HG03439 (cell line): ENCODE measurements at regions not wholly inside any gene's neighbourhood (a gene's known extent, or its start where the extent isn't known, plus 50 kb on each side); places are given as distances from the start of the nearest gene placed in this dataset.

Experiments used
- ATAC-seq: cut with Tn5 transposase; IDR thresholded peaks from one replicate; pipeline ENCODE4 v1.9.1; 2021; ENCODE audit warnings: mild to moderate bottlenecking, moderate library complexity; ENCODE audit not compliant: unreplicated experiment

DNA sequence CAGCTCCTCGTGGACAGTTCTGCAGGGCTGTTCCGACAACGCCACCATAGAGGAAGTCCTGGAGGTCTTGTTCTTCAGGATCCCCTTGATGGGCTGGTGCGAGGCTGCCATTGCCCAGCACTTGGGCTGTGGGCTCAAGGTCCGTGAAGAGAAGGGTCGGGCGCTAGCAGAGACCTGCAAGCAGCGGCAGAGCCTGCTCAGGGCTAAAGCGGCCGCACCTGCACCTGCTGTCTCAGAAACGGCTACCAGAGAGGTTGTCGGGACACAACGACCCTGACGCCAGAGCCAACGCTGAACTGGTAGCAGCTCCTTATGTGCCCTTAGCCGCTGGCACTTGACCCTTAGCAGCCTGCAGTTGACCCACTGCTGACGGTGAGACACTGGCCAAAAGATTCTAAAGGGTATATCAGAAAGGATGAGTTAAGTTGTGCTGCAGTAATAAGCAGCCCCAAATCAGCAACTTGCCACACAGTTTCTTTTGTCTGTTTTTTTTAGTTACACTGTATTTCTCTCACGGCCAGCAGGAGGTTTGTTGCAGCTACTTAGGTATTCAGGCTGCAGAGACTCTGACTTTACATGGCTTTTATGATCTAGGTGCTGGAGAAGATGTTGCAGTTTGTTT, 55.5 kb upstream of the ST6GAL2 start:
- no peak for ATAC-seq

DNA sequence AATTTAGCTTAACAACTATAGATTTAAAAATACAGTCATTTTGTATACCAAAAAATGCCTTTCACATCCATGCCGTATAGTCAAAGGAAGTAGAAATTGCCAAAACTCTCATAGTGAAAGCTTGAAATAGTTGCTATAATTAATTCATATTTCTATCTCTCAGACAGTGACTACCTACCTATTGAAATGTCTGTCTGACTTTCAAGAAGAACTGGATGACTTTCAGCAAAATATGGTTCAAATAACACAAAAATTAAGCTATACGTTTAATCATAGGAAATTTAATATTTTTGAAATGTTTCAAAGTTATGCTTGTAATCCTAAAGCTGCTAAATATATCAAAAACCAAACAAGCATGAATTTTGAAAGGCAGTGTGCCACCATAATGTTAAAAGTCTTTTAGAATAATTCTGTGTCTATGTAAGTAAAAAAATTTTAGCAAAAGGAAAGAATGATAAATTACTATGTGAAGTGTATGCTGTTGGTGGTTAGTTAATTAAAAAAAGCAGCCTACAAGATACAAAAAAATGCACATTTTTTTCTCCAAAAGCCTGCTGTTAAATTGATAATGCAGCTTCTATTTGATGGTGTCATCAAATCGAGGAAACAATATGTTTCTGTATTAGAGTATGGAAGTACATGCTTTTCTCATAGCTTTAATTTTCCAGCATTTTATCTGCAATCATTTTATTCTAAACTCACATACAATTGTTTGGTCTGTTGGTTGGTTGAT, 57.7 kb upstream of the ST6GAL2 start:
- ATAC-seq: no peak

DNA sequence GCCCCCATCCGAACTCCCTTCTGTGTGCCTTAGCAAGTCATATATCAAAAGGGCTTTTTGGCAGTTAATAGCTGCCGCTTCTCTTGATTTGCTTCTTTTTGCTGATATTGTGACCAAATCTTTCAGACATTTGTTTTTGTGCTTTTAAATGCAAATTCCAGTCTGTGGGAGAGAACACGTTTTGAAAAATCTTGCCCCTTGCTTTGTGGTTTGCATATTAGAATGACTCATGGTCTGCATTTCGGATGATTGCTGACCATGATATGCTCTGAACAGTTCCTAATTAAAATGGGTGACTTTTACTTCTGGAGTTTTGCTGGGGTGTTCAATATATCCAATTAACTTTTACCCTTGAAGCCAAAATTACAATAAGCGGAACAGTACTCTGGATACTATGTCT, 58.2 kb upstream of the ST6GAL2 start:
- no peak for ATAC-seq

DNA sequence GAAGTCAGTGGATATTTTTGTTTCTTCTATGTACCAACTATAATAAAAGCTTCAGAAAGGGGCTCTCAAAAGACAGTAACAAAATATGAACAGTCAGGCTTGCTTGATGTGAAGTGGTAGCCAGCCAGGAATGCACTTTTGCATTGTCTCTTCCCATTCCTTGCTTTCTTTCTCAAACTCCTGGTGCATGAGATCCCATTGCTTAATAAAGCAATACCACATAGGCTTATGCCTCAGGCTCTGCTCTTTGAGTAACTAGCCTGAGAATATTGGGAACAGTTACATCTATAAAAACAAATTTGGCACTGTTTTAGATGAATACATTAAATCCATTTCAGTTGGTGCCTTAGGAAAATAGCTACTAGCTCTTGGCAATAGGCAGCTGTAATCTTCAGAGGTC, 62.6 kb upstream of the ST6GAL2 start:
- ATAC-seq: no peak

DNA sequence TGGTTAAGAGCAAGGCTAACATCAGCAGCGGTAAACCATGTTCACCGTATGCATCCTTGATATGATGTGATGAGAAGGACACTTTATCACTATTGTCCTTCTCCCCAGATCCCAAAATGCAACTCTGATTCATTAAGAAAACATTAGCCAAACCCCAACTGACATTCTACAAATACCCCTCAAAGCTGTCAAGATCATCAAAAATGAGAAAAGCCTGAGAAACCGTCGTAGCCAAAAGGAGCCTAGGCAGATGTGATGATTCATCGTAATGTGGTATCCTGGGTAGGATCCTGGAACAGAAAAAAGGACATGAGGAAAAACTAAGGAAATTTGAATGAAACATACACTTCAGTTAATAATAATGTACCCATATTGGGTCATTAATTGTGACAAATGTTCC, 67.3 kb upstream of the ST6GAL2 start:
- no peak for ATAC-seq

DNA sequence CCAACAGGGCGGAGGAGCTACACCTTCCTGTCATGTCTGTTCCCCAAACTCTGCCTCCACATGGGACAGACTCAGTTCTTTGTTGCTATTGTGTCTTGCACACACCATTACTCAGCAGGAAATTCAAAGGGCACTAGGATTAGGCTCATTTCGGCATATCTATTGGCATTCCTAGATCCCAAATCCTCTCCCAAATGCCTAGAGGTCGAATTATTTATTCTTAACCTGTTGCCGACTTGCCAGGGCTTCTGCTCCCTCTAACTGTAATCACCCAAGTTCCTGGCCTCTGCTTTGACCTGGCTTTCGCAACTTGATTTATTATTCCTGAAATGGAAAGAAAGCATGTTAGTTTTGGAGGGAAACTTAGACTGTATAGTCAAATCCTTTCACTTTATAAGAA, 67.8 kb upstream of the ST6GAL2 start:
- ATAC-seq: no peak

DNA sequence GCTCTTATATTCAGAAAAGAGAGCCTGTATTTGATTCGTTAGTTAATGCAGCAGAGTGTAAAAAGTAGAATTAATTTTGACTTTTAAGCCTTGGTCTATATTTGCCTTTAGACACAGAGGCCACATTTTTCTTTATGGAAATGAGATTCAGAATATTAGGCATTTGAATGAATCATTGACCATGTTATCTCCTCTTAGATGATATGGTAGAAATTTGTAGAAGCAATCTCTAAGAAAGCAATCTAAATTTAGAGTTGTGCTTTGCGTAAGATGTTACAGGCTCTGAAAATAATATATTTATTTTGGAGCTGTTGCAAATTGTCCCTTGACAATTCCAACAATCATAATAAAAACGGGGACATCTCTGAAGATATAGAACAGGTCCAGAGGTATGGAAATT, 68.3 kb upstream of the ST6GAL2 start:
- ATAC-seq: no peak

DNA sequence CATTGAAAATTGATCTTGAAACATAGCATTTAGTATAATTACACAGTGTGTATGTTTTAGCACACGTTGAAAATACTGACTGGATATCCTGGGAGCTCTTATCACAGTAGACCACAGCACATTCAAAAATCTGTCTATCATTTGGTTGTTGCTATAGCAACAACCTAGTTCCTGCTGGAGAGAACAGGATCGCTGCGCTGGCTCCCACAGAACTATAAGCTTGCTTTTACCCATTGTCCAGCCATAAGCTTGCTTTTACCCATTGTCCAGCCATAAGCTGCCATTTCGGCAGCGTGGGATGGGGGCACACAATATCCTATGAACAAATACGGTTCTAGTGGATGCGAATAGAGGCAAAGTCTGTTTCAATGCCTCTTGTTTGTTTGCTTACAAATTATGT, 70.4 kb upstream of the ST6GAL2 start:
- ATAC-seq: no peak

DNA sequence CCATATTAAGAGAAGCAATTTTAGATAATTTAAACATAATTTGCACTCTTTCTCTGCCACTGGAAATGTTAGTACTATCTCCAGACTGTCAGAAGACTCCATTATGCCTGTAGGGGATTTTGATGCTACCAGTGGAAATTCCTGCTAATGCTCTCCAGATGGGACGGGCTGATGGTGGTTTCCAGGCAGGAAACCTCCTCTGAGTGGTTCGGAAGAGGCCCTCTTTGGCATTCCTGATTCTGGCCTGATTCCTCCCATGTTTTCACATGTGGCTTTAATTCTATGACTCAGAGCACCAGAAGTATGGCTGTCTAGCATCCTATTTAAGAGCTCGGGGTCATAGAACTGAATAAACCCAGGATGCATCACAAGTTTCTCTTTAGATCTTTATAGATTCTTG, 70.9 kb upstream of the ST6GAL2 start:
- ATAC-seq: no peak

DNA sequence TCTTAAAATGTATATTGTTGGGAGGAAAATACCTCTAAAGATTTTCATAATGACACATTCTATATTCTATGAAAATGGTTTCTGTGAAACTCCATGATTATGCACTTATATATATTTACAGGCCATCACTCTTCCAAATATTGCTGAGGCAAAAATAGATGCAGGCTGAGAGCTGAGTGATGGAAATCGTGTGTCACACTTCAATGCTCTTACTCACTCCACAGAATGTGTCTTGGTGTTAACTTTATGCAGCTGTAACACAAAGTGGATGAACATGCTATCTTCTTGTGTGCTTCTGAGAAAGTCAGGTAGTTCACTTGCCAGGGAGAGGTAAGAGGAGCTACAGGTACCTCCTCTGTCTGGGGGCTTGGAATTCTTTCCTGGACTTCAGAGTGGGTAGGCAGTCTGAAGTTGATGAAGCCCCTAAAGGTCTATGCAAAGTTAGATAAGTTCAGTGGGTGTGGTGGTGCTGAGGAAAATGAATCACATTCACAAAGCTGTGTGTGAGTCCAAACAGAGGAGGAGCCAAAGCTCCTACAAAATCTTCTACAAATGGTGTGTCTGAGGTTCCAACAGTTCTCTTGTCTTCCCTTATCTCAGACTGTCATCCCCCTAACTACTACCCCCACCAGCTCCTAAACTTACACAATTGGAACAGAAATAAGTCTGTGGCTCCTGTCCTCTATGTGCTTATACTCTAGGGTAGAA, 74.2 kb upstream of the ST6GAL2 start:
- ATAC-seq: no peak

DNA sequence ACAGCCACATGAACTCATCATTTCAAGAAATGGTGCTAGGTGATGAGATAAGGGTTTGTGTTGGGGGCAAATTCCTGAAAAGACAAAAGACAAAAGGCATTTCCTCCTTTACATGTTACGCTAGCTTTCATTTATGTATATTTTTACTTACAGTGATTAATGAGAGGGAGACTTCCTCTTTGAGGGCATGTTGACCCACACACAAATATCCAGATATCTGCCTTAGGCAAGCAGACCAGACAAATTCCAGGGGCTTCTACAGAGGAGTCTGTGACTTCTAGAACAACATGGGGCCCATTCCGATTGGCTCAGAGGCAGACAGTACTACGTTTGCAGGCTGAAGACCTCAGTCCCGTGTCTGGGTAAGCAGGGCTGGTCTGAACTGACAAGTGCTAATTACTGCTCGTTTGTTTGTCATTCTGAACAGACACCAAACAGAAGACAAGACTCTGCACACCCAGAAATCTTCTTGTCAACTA, 74.8 kb upstream of the ST6GAL2 start:
- ATAC-seq: no peak

DNA sequence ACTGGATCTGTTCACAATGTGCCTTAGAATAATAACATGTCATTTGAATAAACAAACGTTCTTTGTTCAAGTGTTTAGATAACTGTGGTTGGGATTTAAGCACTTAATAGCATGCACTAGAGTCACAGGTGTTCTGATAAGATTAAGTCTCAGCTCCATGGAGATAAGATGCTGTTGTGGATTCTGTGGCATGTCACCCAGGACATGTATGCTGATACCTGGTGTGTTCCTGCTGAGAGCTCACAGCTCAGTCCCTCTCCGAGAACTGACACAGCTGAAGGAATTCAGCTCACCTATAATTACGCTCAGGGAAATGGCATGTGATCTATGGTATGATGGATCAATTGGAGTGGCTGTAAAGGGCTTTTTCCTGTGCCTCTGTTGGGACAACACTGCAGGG, 75.4 kb upstream of the ST6GAL2 start:
- ATAC-seq: no peak

DNA sequence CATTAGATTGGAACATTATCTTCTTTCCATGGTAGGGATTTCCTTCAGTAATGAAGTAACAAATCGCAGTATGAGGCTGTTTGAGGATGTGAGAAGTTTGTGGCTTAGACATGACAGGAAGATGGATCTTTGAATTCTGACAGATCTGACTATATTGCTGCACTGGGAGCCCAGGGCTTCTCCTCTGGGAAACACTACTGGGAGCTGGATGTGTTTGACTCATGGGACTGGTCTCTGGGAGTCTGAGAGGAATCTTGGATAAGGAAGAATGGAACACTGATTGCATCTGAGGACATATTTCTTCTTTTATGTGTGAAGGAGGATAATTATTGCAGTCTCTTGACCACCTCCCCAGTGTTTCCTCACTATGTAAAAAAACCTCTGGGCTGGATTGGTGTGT, 77.2 kb upstream of the ST6GAL2 start:
- ATAC-seq: no peak

DNA sequence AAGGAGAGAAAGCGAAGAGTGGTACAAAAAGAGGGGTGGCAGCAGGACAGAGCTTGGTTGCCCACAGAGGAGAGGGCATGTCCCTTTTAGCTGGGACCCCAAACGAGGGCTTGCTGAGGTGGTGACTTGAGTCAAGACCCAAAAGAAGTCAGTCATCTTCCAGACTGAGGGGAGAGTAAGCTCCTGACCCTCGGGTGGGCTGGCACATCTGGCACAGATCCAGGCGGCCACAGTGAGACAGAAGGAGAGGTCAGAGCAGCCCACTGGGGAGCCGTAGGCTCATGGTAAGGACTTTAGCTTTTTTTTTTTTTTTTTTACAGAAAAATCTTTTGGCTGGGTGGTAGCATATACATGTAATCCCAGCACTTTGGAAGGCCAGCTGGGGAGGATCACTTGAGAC, 77.9 kb upstream of the ST6GAL2 start:
- no peak for ATAC-seq

DNA sequence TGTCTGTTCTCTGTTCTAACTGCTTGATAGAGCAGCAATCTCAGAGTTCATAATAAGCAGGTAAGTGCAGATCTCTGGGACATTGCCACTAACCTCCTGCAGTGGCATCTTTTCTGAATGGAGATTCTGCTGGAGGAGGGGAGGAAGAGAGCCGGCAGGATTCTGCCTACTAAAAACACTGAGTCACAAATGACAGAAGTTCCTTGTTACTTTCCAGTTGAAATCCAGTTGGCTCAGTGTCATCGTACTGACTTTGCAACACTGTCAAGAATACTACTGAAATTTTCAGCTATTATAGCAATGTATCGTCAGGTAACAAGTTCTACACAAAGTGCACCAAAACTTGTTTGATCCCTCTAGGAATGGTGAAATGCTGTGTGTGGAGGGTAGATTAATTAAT, 79.6 kb upstream of the ST6GAL2 start:
- no peak for ATAC-seq

DNA sequence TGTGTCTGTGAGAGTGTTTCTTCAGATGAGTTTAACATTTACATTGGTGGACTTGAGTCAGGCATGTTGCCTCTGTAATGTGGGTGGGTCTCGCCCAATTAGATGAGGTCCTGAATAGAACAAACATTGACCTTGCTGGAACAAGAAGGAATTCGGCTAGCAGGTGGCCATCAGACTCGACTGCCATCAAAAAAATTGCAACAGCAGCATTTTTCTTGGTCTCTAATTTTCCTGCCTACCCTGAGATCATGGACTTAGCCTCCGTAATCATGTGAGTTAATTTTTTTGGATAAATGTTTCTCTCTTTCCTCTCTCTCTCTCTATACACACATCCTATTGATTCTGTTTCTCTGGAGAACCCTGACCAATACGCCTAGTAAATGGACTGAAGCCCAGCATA, 83.8 kb upstream of the ST6GAL2 start:
- ATAC-seq: no peak

DNA sequence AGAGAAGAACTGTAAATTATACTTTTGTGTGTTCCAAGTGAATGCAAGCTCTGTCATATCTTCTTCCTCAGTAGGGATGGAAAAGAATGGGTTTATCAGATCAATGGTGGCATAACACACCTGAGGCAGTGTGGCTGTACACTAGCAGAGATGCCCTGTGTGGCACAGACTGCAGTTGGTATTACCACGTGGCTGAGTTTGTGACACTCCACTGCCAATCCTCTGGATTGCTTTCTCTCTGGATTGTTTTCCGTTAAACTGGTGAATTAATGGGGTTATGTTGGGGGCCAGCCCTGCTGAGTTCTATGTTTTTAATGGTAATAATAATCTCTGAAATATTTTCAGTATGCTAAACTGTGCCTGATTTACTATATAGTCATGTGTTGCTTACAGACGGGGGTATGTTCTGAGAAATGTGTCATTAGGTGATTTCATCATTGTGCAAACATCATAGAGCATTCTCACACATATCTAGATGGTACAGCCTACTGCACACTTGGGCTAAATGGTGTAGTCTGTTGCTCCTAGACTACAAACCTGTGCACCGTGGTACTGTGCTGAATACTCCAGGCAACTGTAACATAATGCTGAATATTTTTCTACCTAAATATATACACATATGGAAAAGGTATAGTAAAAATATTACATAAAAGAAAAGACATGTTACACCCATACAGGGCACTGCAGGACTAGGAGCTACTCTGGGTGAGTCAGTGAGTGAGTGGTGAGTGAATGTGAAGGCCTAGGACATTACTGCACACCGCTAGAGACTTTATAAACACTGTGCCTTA, 84.7 kb upstream of the ST6GAL2 start:
- ATAC-seq: no peak

DNA sequence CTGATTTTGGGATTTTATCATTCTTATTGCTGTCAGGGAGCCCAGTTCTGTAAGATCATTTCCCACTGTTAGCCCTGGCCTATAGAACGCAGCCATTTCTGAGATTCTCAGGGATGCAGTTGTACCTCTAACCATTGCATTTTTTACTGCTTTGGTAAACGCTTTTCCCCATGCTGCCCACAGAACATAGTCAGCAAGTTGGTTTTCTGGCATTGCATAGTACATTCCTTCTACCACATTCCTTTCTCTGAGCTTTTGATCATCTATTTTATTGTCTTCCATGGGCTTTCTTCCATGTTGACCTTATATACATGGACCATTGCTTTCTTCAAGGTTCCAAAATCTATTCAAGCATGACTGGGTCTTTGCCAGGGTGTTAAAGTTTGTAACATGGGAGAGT, 86.8 kb upstream of the ST6GAL2 start:
- ATAC-seq: no peak

DNA sequence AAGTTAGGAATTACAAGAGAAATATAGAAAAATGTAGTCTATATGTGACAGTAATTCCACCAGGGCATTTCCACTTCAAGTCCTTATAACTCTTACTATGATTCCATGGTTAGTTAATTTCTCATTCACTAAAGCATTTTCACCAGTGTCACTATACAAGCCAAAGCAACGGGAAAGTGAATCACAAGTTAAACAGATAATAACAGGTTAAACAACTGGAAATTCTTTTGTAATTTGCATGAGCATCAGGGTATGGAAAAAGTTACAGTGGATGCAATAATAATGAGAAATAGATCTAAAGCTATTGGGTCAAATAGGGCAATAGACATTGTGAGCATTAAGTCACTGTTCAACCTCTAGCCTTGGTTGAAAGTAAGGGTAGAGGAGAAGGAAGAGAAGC, 88.9 kb upstream of the ST6GAL2 start:
- no peak for ATAC-seq

DNA sequence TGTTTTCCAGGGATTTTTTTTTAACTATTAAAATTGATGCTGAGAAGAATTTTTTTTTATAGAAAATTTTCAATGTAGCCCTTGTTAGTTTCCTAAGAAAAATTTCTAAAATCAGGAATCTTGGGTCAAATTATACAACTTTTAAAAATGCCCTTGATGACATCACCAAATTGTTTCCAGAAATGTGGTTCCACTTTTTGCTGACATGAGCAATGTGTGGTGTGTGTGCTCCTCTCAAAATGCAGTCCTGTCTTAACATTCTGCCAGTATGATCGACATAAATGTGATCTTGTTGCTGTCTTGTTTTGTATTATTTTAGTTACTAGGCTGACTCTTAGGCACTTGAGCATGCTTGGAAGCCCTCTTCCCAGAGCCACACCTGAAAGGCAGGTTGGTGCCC, 89.7 kb upstream of the ST6GAL2 start:
- no peak for ATAC-seq

DNA sequence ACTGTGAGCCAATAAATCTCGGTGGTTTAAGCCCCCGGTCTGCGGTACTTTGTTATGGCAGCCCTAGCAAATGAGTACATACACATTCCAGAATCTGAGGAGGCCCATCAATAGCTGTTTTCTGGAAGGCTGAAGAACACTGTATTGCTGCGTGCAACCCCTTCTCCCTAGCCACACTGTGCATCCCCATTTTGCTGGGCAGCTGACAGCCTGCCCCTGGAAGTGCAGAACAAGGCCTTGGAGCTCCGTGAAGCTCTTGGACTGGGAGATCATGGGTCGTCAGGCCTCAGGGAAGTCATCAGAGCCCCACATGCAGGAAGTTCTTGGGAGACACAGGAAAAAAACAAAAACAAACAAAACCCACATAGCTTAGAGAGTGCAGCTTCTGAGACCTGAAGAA, 90.6 kb upstream of the ST6GAL2 start:
- no peak for ATAC-seq
